Choroid plexus epithelial cell (primary cell): ENCODE measurements at regions not wholly inside any gene's neighbourhood (a gene's known extent, or its start where the extent isn't known, plus 50 kb on each side); places are given as distances from the start of the nearest gene placed in this dataset.
A peak's percentile ranks its signal among the peaks of the same experiment; 100 is the strongest.

Source experiments
- DNase-seq: peaks from one replicate; pipeline ENCODE4 v3.0.0-alpha.2; 2010; ENCODE audit warnings: low read depth
- H3K4me3 ChIP-seq: 2 replicates; pipeline ENCODE4 v1.5.1; 2011; ENCODE audit warnings: low read depth, mild to moderate bottlenecking, control low read depth, low read length, moderate library complexity
- CTCF ChIP-seq: conservative IDR thresholded peaks from 2 replicates; pipeline ENCODE4 v1.5.1; 2011; ENCODE audit warnings: low read depth, mild to moderate bottlenecking, control low read depth, inconsistent platforms, low read length, moderate library complexity

GRCh38 chrX:15151267-15152186, 118.4 kb downstream of the ASB9 start:
- no peak overlapping the region for H3K4me3 ChIP-seq
- no peak for TF ChIP-seq CTCF
- DNase-seq = peak; percentile 4

- no peak for TF ChIP-seq CTCF
- no peak overlapping the region for H3K4me3 ChIP-seq
- DNase-seq = no peak
These were observed 119.3 kb downstream of the ASB9 start for GRCh38 chrX:15150586-15150985.

- TF ChIP-seq CTCF = peak; percentile 57
- H3K4me3 ChIP-seq = no peak overlapping the region
- peak; percentile 28 for DNase-seq
These were observed 123.4 kb downstream of the ASB9 start for GRCh38 chrX:15146515-15146914.

GRCh38 chrX:15143825-15144121, 126.1 kb downstream of the ASB9 start:
- no peak overlapping the region for H3K4me3 ChIP-seq
- TF ChIP-seq CTCF = no peak
- no peak for DNase-seq

GRCh38 chrX:15143050-15143824, 126.6 kb downstream of the ASB9 start:
- peak; percentile 81 for TF ChIP-seq CTCF
- DNase-seq = peak; percentile 65

GRCh38 chrX:15142084-15142715, 127.7 kb downstream of the ASB9 start:
- no peak overlapping the region for H3K4me3 ChIP-seq
- no peak for DNase-seq
- no peak for TF ChIP-seq CTCF

More at GRCh38 chrX:15143050-15143824, 126.6 kb downstream of the ASB9 start:
- H3K4me3 ChIP-seq = no peak overlapping the region
